ENCODE measurements at regions not wholly inside any gene's neighbourhood (a gene's known extent, or its start where the extent isn't known, plus 50 kb on each side); places are given as distances from the start of the nearest gene placed in this dataset.

DNA sequence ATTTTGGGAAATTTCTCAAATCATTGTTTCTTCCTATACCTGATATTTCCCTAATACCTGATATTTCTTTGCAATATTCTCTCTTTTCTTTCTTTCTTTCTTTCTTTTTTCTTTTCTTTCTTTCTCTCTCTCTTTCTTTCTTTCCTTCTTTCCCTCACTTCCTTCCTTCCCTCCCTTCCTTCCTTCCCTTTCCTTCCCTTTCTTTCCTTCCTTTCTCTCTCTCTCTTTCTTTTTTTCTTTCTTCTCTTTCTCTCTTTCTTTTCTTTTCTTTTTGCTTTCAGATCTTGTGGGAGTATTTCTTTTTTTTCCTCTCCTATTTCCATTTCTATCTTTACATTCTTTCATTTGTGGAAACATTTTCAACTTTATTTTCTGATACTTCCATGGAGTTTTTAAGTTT, 76.1 kb upstream of the ANKEF1 start:
- no peak overlapping the region for H3K4me3 Mint-ChIP-seq
- no peaks in the 10 kb centered on the region for H3K36me3 Mint-ChIP-seq (ENCODE audit: low read depth)
- Histone ChIP-seq H3K27ac (ENCODE audit: low read depth, low read length) (no peak overlapping the region), H3K9ac (ENCODE audit: extremely low read depth, low read length, poor library complexity, severe bottlenecking) (no peak overlapping the region), H3K4me3 (ENCODE audit: low read length) (no peak overlapping the region), H3K27me3 (ENCODE audit: control insufficient read depth, insufficient read depth, low read length, poor library complexity, severe bottlenecking) (no peaks in the 10 kb centered on the region), H3K4me1 (ENCODE audit: control insufficient read depth, insufficient read depth, low read length) (no peaks in the 10 kb centered on the region), H3K9me3 (ENCODE audit: control insufficient read depth, low read length) (no peaks in the 10 kb centered on the region), H3K36me3 (ENCODE audit: control insufficient read depth, insufficient read depth, low read length) (no peaks in the 10 kb centered on the region)
- peaks cover 1% of the 10 kb centered on the region for H3K27me3 Mint-ChIP-seq (ENCODE audit: insufficient read depth)
- TF ChIP-seq, protein P1, sequence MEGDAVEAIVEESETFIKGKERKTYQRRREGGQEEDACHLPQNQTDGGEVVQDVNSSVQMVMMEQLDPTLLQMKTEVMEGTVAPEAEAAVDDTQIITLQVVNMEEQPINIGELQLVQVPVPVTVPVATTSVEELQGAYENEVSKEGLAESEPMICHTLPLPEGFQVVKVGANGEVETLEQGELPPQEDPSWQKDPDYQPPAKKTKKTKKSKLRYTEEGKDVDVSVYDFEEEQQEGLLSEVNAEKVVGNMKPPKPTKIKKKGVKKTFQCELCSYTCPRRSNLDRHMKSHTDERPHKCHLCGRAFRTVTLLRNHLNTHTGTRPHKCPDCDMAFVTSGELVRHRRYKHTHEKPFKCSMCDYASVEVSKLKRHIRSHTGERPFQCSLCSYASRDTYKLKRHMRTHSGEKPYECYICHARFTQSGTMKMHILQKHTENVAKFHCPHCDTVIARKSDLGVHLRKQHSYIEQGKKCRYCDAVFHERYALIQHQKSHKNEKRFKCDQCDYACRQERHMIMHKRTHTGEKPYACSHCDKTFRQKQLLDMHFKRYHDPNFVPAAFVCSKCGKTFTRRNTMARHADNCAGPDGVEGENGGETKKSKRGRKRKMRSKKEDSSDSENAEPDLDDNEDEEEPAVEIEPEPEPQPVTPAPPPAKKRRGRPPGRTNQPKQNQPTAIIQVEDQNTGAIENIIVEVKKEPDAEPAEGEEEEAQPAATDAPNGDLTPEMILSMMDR (conservative IDR thresholded peaks at IDR 0.05): no peak
- DNase-seq: no peak
- H3K27ac Mint-ChIP-seq: no peak overlapping the region
- no peaks in the 10 kb centered on the region for H3K4me1 Mint-ChIP-seq
- no peaks in the 10 kb centered on the region for H3K9me3 Mint-ChIP-seq

DNA sequence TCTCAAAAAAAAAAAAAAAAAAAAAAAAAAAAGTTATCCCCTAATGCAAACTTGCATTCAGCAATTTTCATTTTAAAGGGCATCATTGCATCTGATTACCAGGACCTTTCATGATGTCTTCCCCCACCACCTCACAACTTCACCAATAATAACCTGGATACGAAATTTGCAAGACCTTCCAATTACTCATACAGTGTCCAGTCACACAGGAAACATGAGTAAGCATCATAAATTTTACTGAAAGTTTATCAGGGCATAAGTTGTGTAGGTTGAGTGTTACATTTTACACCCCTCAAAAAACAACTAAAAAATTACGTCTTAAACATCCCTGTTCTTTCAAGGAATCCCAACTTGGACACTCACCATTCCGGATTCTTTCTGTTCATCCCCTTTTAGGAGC, 79.1 kb upstream of the ANKEF1 start:
- H3K27me3 Mint-ChIP-seq (ENCODE audit: insufficient read depth): peaks cover 1% of the 10 kb centered on the region

DNA sequence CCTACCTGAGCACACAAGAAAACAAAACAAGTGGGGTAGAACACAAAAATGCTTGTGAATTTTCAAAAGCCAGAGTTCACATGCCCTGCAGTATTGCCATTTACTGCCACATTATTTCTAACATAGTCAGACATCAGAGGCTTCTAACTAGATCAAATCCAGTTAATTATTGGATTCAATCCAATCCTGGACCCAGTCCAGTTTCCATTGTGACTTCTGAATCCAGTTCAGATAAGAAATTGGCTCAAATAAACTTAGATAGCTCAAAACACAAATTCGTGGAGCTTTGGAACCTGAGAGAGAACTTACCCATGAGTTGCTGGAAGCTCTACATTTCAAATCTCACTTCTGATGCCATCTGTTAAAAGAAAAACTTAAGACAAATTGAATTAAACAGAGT, 85.2 kb upstream of the ANKEF1 start:
- H3K4me1 ChIP-seq (ENCODE audit: control insufficient read depth, insufficient read depth, low read length): no peaks in the 10 kb centered on the region
- no peak overlapping the region for H3K9ac ChIP-seq (ENCODE audit: extremely low read depth, low read length, poor library complexity, severe bottlenecking)
- no peak overlapping the region for H3K27ac ChIP-seq (ENCODE audit: low read depth, low read length)
- DNase-seq: no peak
- Mint-ChIP-seq H3K4me1 (no peaks in the 10 kb centered on the region), H3K4me3 (no peak overlapping the region), H3K36me3 (ENCODE audit: low read depth) (no peaks in the 10 kb centered on the region), H3K27me3 (ENCODE audit: insufficient read depth) (no peaks in the 10 kb centered on the region), H3K9me3 (no peaks in the 10 kb centered on the region), H3K27ac (no peak overlapping the region)
- H3K9me3 ChIP-seq (ENCODE audit: control insufficient read depth, low read length): no peaks in the 10 kb centered on the region
- 86 to 91% methylated on average over 1 of the region's 1 CpG for WGBS, 2 experiments (ENCODE audit: insufficient coverage in 1 of 2, insufficient read length in 1 of 2)
- TF ChIP-seq, protein P1 (conservative IDR thresholded peaks at IDR 0.05): no peak
- H3K4me3 ChIP-seq (ENCODE audit: low read length): no peak overlapping the region
- no peaks in the 10 kb centered on the region for H3K36me3 ChIP-seq (ENCODE audit: control insufficient read depth, insufficient read depth, low read length)
- H3K27me3 ChIP-seq (ENCODE audit: control insufficient read depth, insufficient read depth, low read length, poor library complexity, severe bottlenecking): no peaks in the 10 kb centered on the region

More for the DNA sequence above, 79.1 kb upstream of the ANKEF1 start:
- Histone ChIP-seq H3K36me3 (ENCODE audit: control insufficient read depth, insufficient read depth, low read length) (no peaks in the 10 kb centered on the region), H3K4me3 (ENCODE audit: low read length) (no peak overlapping the region), H3K9me3 (ENCODE audit: control insufficient read depth, low read length) (no peaks in the 10 kb centered on the region), H3K9ac (ENCODE audit: extremely low read depth, low read length, poor library complexity, severe bottlenecking) (no peak overlapping the region), H3K4me1 (ENCODE audit: control insufficient read depth, insufficient read depth, low read length) (no peaks in the 10 kb centered on the region), H3K27me3 (ENCODE audit: control insufficient read depth, insufficient read depth, low read length, poor library complexity, severe bottlenecking) (no peaks in the 10 kb centered on the region), H3K27ac (ENCODE audit: low read depth, low read length) (no peak overlapping the region)
- Mint-ChIP-seq H3K27ac (no peak overlapping the region), H3K36me3 (ENCODE audit: low read depth) (no peaks in the 10 kb centered on the region), H3K9me3 (no peaks in the 10 kb centered on the region), H3K4me1 (no peaks in the 10 kb centered on the region), H3K4me3 (no peak overlapping the region)
- no peak for DNase-seq
- 88 to 92% methylated on average over 2 to 3 of the region's 3 CpGs for WGBS, 2 experiments (ENCODE audit: insufficient coverage in 1 of 2, insufficient read length in 1 of 2)
- TF ChIP-seq, protein P1 (conservative IDR thresholded peaks at IDR 0.05): no peak
